ENCODE measurements at regions not wholly inside any gene's neighbourhood (a gene's known extent, or its start where the extent isn't known, plus 50 kb on each side); places are given as distances from the start of the nearest gene placed in this dataset.
A peak's percentile ranks its signal among the peaks of the same experiment; 100 is the strongest.

DNA sequence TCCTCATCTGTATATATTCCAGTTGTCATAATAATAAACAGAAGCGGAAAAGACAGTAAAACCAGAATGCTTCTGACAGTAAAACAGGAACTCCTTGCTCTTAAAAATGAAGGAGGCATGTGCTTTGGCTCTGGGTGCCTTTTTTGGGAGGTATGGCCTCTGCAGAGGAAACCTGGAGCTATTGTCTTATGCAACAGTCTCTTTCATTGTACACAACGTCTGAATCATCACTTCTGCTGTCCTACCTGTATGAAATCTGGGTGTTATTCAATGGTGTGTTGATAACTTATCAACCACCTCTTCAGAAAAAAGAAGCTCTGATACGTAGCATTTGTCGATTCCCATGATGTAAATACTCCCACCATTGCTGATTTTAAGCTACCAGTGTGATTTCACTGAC lies 64.8 kb downstream of the CDCA7 start:
- DNase-seq (ENCODE audit: low read depth in 2 of 2): no peak

DNA sequence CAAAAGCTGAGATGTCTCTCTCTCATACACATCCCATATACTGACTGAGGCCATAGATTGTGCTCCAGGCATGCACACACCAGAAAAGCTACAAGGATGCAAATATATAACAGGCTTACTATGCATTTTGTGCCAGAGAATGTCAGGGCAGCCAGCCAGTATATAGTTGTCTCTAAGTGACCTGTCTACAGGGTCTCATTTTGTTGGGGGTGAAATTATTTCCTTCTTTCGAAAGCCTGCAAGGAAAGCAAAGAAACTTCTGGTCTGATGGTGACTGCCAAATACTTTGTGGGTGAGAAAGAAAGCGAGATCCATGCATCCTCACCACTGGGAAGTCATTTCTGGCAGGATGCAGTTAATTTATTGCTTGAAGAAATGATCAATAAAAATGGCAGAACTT lies 70.2 kb downstream of the CDCA7 start:
- DNase-seq (ENCODE audit: low read depth in 2 of 2): no peak

DNA sequence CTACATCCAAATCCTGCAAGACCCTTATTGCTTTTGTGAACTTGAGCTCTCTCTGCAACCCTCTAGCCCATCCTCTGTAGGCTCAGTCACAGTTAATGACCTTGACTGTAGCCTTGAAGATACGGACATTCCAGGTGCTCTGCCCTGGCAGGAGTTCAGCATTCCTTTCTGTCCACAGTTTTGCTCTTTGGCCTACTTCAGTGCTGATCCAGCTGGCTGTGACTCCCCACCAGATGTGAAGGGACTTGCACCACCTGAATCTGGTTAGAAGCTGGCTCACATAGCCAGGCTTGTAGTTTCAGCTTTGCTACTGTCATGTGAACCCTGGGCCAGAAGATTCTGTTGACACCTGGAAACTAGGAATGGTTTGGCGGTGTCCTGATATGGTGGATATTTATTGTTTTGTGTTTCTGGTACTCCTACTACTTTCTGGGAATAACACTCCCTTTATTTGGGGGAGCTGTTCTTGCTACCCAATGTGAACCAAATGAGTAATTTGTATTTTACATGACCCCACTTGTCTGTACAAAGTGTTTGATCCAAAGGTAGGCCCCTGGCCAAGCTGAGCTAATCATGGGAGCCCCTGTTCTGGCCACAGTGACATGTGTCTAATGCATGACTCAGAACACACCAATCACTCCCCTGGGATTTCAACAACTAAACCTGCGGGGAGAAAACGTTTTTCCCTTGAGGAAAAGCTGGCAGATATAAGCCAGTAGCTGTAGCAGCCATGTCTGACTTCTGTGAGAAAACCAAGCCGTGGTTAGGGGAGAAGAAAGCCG lies 73.4 kb downstream of the CDCA7 start:
- no peak for DNase-seq (ENCODE audit: low read depth in 2 of 2)

DNA sequence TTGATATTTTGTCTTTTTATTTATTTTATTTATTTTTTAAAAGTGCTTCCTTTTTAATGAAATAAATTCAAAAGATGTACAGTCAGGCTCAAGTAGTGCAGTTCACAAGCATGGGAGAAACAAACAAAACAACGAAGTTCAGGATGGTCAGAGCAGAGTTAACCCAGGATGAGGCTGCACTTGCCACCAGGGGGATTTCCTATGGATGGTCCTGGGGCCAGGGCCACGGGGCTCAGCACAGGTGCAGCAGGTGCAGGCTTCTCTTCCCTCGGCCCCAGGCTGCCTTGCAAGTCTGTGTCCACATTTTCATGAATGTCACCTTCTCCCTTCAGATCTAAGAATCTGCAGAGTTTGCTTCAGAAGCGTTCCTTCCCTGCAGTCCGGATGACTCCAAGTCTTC lies 76.5 kb downstream of the CDCA7 start:
- no peak for DNase-seq (ENCODE audit: low read depth in 2 of 2)

DNA sequence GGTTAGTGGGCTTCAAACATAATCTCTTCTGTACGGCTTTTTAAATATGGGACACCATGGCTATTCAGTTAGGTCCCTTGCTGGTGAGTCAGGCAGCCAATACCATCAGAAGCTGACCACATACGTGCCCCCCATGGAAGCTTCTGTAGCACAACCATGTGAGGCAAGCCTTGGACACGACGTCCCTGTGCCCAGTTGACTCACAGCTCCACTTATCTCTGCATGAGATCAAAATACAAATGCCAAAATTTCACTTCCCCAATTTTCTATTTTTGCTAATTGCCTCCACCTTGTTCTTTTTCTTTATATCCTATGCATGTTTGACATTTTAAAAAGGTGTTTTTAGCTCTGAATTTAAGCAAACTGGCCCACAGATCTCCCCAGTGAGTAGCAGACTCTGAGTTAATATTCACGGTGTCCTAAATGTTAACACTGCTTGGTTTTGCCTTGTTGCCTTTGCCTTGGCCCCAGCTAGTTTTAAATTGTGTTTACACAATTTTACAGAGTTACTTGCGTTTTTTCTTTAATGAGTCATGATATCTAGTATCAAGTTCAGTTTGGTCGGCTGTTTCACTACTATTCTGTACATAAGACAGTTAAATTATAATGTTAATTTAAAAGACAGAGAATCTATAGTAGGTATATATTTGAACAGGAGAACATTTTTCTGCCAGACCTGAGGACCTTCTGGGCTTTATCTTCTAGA lies 77.5 kb downstream of the CDCA7 start:
- no peak for DNase-seq (ENCODE audit: low read depth in 2 of 2)

DNA sequence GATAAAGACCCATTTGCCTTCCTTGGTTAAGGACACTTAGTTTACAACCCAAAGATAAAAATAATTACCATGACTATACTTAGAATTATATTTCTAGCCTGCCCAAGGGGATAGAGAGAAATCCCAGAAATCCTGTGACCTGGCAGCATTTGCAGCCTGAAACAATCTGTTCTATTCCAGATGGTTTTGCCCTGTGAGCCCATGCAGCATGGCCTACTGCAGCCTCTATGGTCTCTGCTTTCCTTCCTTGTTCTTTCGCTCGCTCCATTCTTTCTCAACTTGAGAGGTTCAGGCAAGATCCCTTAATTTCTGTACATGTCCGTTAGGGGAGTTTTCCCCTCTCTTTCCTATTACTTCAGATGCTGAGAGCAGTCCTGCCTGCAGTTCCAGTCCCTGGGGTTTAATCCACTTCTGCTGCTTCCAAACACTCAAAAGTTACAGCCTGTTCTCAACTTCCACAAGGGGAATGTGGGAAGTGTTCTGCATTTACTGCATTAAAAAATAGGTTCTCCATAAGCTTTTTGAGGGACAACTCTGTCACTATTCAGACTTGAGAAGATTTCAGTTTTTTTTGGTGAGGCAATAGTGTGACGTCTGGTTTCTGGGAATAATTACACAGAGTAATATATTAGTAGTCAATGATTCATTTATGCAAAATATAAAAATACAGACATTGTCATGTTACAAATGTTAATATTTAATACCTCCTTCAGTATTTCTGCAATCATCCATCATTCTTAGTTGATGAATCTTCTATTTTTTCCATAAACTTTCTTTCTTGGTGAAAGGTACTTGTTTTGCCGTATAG lies 80.3 kb downstream of the CDCA7 start:
- no peak for DNase-seq (ENCODE audit: low read depth in 2 of 2)

DNA sequence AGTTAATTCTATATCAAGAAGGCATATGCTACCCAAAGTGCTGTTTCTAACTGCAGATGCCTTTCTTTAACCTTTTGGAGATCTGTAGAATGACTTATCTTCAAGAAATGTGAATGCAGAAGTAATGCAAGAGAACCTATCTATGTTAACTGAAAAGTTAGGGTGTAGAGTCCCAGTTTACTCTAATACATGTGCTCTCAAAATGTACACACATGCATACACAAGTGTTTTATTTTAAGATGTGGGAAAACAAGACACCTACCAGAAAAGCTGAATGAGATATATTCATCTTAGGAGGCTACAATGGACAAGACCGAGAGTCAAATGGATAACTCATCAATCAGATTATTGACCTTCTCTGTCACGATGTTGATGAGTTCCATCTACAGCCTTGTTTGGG lies 80.9 kb downstream of the CDCA7 start:
- no peak for DNase-seq (ENCODE audit: low read depth in 2 of 2)

DNA sequence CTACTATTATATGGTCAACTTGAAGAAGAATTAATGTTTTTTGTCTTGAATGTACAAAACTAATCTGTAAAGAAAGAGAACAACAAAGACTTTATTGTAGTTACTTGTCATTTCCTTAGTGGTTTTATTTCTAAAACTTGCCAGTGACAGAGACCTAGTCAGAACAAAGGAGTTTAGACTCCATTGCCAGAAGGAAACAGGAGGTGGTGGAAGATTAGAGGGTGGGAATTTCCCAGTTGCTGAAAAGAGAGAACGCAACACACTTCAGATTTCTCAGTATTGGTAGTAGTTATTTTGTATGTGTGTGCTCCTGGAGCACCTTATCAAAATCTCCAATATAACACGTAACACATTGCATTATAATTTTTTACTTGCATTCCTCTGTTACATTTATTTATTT lies 81.4 kb downstream of the CDCA7 start:
- no peak for DNase-seq (ENCODE audit: low read depth in 2 of 2)

DNA sequence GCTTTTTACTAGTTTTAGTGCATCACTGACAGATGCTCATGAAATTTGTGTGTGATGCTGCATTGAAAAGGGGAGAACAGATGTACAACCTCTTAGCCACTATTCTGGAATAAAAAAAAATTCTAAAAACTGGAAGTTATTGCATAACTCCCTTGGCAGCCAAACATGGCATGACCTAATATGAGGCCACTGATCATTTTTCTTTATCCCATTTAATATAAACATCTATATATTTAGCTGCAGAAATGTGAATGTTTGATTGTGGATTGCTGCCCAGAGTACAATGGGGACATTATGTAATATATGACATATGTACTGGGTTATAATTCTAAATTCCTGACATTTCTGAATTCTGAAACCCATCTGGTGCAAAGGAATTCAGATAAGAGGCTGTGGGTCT lies 86.5 kb downstream of the CDCA7 start:
- DNase-seq (ENCODE audit: low read depth in 2 of 2): no peak

DNA sequence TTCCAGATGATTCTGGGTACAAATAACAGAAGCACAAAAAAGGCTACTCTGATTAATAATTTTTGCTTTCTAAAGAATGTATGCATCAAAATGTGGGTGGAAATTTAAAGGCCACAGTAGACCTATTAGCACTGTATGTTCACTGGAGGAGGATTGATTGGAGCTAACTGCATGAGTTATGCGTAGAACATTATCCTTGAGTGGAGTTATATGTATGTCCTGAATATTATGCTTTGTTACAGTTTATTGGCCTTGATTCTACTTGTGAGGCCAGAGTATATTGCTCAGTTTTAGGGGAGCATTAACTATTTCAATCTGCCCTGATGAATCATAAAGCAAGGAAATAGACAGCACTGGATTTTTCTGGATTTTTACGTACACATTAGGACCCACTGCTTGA lies 87.9 kb downstream of the CDCA7 start:
- DNase-seq (ENCODE audit: low read depth in 2 of 2): no peak

DNA sequence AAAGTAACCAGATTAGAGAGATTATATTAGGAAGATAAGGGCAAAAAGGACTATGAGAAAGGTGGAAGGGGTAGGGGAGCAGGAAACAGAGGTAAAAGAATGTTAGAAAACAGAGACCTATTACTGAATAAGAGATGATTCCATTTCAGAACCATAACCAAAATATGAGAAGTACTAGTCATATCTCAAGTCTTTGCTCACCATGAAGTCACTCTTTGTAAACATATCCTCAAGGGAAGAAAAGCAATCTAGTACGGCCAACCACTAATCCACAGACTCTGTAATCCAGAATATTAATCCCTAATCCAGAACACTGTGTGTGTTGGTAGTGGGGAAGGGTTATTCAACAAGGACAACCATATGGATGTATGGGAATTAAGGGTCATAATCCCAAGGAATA lies 92.0 kb downstream of the CDCA7 start:
- no peak for DNase-seq (ENCODE audit: low read depth in 2 of 2)

DNA sequence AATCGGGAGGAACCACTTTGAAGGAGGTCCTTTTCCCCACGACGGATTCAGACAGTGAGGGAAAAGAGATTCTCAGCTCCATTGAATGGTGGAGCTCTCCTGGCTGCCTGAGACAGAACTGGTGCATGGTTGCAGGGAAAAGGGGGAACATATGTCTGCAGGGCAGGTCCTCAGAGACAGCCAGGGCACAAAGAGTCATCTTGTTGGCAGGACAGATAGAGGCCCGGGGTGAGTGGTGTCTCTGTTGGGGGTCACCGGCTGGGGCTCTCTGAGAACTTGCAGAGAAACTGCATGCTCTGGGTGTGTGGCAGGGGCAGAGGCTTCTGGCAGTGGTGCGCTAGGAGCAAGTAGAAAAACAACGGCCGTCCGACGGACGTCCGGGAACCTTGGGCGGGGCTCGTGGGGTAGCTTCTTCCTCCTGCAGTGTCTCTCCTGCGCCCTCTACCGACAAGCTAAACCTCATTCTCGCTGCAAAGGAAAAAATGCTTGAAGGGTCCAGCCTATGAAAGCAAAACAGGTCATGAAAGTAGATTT lies 94.3 kb downstream of the CDCA7 start:
- DNase-seq (ENCODE audit: low read depth in 2 of 2): peak; percentile 47 to 67

DNA sequence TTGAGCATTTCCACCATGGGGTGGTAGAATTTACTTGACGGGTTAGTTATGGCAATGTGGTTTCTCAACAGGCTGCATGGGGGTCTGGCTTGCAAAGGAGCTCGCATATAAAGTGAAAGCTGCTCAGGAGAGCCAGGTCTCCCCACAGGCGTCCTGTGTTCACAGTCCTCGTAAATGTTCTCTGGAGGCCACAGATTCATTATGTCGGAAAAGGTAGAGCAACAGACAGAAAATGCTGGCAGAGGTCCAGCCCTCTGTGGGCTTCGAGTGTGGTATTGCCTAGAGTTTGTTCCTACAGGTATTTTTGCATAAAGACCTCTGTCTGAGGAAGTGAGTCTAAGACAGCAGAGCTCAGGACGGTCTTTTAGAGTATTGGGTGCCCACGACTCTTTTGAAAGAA lies 96.4 kb downstream of the CDCA7 start:
- DNase-seq (ENCODE audit: low read depth in 2 of 2): peak in 1 of 2 donors; percentile 2

DNA sequence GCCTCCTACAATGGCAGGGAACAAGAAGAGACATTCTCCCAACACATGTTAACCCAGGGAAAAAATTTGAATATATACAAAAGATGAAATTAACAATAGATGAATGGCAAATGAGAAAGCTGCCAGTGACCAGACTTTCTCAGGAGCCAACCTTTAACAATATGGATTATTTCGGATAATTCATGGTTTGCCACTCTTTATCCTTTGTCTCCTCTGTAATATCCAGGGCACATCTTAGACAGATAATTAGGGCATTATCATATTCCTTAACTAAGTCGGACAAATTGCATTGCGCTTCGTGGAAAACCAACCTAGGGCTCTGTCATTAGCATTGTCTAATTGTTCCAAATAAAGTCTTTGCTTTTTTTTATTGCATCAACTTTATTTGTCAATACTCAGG lies 97.3 kb downstream of the CDCA7 start:
- DNase-seq (ENCODE audit: low read depth in 2 of 2): no peak

DNA sequence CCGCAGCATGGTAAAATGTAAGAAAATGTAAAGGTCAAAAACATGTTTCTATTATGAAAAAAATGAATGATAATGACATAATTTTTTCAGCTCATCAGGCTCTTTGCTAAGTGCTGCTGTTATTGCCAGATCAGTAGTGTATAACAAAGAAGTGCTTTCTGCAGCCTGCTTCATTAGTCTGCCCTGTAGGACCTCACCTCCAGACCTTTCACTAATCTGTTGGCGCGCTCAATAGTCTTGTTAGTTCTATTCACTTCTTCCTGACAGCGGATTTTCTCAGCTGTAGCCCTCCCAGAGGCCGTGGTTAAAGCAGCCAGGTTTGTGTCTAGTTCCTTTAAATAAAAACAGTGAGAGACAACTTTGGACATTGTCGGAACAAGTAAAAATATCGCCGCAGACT lies 97.7 kb downstream of the CDCA7 start:
- no peak for DNase-seq (ENCODE audit: low read depth in 2 of 2)

DNA sequence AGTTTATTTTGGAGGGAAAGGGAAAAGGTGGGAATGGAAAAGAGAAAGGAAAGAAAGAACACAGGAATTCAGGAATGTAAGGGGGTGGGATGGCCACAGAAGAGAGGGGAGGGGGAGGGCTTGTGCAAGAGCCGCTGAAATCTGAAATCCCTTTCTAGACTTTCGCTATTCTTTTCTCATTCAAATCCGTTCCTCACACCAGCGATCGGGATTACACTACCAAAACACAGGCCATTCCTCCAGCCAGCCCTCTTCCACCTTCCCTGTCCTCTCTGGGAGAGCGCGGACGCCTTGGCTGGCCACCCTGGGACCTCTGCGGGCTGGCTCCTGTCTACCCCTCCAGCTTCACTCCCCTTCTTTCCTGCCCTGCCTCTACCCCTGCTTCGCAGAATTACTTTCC lies 102.3 kb downstream of the CDCA7 start:
- DNase-seq (ENCODE audit: low read depth in 2 of 2): no peak

DNA sequence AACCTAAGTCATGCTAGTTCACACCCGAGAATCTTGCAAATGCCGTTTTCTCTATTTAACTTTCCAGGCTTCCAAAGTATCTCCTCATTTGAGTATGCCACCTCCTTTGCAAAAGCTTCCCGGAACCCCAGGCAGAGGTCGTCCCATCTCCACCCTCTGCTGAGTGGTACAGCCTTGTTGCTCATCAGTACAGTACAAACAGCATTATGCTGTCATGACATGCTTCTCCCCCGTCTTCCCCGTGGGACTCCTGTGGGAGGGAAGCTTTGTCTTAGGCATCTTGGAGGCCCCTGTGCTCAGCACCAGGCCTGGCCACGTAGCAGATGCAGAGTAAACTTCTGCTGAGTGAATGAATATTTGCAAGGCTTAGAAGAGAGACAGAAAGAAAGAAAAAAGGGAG lies 102.7 kb downstream of the CDCA7 start:
- DNase-seq (ENCODE audit: low read depth in 2 of 2): no peak

DNA sequence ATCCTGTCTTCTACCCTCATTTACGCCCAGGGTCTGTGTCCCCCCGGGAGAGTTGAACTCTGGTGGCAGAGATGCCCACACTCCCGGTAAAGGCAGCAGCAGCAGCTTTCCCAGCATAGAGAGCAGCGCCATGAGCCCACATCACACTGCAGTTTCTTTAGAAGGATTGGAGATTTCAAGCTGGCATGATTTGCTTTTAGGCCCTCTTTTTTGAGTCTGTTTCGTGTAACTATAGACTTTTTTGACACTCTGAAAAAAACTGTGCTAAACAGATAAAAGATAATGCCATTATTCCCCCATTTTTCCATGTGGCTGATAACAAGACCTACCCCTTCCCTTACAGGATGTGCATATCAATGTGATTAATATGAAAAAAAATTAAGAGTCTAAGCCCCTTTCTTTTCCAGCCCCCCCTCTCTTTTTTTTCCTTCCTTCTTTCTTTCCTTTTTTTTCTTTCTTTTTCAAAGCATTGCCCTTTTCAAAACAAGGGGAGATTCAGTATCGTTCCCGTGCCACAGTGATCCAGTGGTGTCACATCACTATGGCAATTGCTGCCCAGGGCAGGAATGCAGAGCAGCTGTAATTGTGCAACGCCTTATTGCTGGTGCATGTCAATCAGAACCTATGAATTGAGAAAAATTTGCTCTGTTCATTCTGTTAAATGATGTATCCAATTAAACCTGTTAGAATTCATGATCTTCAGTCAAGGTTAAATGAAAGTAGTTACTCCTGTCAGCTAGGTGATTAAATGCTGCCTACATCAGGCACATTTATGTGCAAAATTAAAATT lies 104.5 kb downstream of the CDCA7 start:
- DNase-seq (ENCODE audit: low read depth in 2 of 2): no peak

DNA sequence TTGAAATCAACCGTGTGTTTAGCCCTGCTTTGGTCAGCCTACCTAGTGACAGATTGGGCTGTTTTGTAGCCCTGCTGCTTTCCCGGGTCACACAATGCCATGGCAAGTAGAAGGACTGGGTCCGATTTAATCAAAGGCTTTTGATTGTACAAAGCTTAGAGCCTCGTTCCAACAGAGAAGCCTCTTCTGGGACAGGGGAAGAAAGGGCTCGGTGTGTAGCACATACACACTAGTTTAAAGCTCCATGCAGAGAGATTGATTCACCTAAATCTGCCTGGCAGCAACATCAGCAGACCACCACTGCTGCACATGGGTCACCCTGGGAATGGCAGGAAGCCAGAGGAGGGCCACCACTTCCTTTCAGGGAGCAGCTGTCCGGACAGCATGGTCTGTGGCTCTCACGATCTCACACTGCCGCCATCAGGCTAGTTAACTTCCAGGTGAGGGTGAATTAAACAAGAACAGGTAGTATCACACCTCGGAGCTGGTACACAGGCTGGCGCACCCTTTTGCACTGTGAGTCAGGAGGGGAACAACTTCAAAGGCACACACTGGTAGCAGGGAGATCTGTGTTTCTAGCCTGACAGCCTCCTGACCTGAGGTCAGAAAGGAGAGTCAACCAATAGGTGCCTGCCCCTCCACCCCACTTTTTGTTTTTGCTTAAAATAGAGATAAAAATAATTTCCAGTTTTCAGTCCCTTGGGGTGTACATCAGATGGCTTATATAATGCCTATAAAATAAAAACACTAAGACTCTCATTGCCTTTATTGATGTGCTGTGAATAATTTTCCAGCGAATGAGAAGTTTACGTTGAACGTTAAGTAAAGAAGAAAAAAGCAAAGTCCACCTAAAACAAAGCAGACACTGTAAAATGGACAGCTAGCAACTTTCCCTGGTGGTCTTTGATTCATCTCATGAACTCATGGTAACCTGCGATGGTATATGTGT lies 108.5 kb downstream of the CDCA7 start:
- no peak for DNase-seq (ENCODE audit: low read depth in 2 of 2)

DNA sequence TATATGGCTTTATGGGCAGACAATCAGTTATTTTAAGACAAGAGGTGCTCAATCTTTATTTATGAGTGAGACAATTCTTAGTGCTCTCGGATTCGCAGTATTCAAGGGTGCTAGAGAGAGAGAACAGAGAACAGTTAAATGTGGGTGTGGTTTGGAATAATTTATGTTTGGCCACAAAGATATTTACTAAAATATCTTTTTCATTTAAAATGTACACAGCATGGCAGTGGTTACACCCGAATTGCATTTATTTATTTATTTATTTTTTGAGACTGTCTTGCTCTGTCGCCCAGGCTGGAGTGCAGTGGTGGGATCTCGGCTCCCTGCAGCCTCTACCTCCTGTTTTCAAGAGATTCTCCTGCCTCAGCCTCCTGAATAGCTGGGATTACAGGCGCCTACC lies 109.2 kb downstream of the CDCA7 start:
- DNase-seq (ENCODE audit: low read depth in 2 of 2): no peak

DNA sequence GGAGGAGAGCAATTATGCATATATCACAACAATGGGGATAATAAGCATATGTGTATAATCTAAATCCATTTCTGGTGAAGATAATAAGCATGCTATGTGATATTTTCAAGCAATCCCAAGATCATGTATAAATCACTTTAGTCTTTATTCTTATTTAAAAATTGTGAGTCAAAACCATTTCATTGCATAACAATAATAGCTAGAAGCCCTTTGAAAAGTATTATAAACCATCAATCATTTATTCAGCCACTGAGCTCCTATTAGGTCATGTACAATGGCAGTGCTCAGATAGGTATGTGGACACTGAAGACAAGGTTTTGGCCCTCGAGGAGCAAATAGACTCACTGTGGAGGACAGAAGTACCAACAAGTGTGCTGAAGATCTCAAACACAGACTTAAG lies 113.1 kb downstream of the CDCA7 start:
- no peak for DNase-seq (ENCODE audit: low read depth in 2 of 2)
